LNCAP (cell line): ENCODE measurements at regions not wholly inside any gene's neighbourhood (a gene's known extent, or its start where the extent isn't known, plus 50 kb on each side); places are given as distances from the start of the nearest gene placed in this dataset.

Experiments
- TF ChIP-seq, protein P1 (sequence below): fragments of 450-650 bp; IDR thresholded peaks from 2 replicates; pipeline ENCODE4 v1.5.1; 2017; ENCODE audit warnings: mild to moderate bottlenecking

DNA sequence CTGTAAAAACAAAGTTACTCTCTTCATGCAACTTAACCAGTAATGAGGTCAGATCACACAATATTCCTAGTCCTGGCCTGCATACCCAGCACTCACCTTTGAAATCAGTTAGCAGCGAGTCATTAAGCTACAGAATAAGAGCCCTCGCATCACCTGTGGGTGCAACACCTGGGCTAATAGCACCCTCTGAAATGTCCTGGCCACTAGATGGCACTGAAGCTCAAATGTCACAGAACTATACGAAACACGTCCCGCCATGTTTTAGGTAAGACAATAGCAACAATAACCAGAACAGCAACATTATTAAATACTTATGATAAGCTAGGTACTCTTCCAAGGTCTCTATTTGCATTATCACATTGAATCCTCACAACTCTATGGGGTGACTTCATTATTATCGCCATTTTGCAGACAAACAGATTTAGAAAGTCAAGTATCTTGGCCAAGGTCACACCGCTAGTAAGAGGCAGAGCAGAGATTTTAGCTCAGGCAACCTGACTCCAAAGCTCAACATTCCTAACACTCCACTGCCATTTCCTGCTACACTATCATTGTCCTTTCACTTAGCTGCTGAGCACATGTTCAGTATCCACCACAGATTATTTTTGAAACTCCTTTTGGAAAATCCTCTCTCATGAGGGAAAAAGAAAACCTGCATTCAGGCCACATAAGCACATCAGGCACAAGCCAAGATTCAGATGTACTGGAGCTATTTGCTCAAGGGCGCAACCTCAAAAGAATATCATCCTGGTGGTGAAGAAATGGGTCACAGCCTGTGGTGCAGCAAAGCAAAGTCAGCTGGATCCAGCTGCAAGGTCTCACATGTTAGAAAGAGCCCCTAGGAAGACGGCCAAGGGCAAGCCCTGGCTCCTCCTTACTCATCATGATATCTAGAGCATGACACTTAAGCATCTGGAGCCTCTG is 59.5 kb upstream of the KDR start:
- TF ChIP-seq, protein P1, sequence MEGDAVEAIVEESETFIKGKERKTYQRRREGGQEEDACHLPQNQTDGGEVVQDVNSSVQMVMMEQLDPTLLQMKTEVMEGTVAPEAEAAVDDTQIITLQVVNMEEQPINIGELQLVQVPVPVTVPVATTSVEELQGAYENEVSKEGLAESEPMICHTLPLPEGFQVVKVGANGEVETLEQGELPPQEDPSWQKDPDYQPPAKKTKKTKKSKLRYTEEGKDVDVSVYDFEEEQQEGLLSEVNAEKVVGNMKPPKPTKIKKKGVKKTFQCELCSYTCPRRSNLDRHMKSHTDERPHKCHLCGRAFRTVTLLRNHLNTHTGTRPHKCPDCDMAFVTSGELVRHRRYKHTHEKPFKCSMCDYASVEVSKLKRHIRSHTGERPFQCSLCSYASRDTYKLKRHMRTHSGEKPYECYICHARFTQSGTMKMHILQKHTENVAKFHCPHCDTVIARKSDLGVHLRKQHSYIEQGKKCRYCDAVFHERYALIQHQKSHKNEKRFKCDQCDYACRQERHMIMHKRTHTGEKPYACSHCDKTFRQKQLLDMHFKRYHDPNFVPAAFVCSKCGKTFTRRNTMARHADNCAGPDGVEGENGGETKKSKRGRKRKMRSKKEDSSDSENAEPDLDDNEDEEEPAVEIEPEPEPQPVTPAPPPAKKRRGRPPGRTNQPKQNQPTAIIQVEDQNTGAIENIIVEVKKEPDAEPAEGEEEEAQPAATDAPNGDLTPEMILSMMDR: peak; percentile 84

DNA sequence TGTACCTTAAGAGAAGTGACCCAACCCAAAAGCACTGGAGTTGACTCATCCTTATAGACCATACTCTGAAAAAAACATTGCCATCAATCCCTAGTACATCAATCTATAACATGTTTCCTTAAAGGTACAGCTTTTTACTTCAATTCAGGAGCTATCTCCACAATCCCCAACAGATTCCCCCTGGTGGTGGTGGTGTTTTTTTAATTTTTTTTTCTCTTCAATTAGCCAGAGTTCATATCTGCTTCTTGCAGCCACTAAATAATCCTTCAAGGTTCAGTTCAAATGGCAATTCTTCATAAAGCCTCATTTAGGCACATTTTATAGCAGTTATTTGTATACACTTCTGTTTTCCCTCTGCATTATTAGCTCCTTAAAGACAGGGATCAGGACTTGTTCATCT is 60.7 kb upstream of the KDR start:
- TF ChIP-seq, protein P1: no peak

DNA sequence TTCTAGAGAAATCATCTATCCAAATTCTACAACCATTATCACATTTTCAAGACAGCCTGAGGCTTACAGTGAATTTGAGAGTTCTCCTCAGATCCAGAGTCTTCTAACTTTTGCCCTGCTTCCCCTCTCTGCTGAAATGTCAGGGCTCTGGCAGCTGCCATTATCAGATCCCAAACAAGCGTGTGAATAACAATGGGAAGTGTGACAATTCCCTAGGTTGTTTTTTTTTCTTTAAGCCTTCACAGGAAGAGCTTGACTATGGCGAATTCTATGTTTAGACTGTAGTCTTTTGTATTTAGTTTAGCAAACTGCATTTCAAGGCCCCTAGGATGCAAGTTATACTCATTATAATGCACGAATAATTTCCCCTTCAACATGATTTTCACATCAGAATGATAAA is 61.3 kb upstream of the KDR start:
- TF ChIP-seq, protein P1: no peak

DNA sequence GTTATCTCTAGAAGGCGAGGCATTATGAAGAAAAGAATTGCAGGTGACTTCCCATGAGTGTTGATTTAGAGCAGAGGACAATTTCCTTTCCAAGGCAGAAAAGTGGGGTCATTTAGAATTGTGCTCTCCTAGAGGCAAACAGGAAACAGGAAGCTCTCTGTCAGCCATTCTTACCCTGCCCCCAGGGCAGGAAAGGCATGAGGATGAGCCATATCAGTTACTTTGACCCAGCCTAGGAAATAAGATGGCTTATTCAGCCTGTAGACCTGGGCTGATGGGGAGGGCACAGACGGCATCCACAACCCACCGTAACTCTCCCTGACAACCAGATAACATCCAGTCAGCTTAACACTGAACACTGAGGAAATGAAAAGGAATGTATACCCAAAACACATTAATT is 88.8 kb upstream of the KDR start:
- TF ChIP-seq, protein P1: no peak

DNA sequence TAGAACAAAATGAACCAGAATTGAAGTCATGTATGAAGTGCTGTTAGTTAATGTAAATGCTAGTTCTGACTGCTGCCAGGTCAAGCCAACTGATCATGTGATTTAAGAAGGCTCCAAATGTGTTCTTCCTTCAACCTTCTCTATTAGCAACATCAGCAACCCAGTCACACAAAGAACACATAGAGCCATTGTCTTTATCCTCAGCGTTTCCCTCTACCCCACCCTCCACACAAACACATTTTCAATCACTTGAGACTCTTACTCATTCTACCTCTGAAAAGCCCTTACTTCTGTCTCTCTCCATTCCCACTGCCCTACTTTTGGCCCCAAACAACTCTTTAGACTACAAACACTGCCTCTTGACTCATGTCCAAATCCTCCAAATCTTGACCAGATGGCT is 89.7 kb upstream of the KDR start:
- TF ChIP-seq, protein P1: no peak

- TF ChIP-seq, protein P1: no peak
These were observed 91.7 kb upstream of the KDR start for GRCh38 chr4:55216863-55217635.

DNA sequence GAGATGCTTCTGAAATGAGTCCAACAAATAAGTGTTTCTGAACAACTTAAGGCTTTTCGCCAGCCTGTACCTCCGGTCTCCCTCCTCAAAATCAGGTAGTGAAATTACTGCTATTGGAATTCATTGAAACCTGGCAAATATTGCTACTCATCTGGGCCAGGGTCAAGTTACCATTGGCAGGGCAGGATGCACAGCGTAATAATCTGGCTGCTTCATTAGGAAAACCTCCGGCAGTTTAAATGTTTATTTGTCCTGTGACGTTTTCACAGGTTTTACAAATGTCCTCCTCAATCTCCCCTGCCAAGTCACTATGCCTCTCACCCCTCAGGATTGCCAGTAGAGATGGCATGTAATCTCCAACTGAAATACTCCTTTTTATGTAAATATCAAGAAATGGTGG is 92.6 kb upstream of the KDR start:
- TF ChIP-seq, protein P1: no peak
